A549 (cell line): ENCODE measurements at regions not wholly inside any gene's neighbourhood (a gene's known extent, or its start where the extent isn't known, plus 50 kb on each side); places are given as distances from the start of the nearest gene placed in this dataset.

Experiments used
- EP300 ChIP-seq, 2 experiments: fragments of >200 bp; sonication (Bioruptor Twin); formaldehyde crosslinking; IDR thresholded peaks; 2 replicates in 1 of 2; 3 replicates in 1 of 2; pipeline ENCODE4 v1.6.1; 2016 to 2017
- MAZ ChIP-seq: fragments of 150-350 bp; IDR thresholded peaks from 2 replicates; pipeline ENCODE4 v1.6.1; 2014; ENCODE audit warnings: antibody characterized with exemption, low read depth, low read length, borderline replicate concordance
- MYC ChIP-seq: IDR thresholded peaks from 2 replicates; pipeline ENCODE4 v1.6.1; 2012; ENCODE audit warnings: mild to moderate bottlenecking, inconsistent platforms, low read length, improper control_type of control experiment, borderline replicate concordance
- NPAS2 ChIP-seq: fragments of 250-450 bp; sonication (Bioruptor Pico); IDR thresholded peaks from 2 replicates; pipeline ENCODE4 v1.8.0; 2022; ENCODE audit warnings: mild to moderate bottlenecking, moderate library complexity, borderline replicate concordance
- POLR2AphosphoS2 ChIP-seq: conservative IDR thresholded peaks from 2 replicates; pipeline ENCODE4 v1.6.1; 2012; ENCODE audit warnings: low read length, improper control_type of control experiment, inconsistent platforms
- SREBF2 ChIP-seq: fragments of 450-650 bp; IDR thresholded peaks from 2 replicates; pipeline ENCODE4 v1.6.1; 2014; ENCODE audit warnings: mild to moderate bottlenecking, moderate library complexity
- ZC3H11A ChIP-seq: fragments of 450-650 bp; IDR thresholded peaks from 2 replicates; pipeline ENCODE4 v1.6.1; 2014; ENCODE audit warnings: antibody characterized with exemption, mild to moderate bottlenecking
- TF ChIP-seq, protein P1 (sequence below): fragments of >200 bp; sonication (Bioruptor Twin); formaldehyde crosslinking; IDR thresholded peaks from 3 replicates; pipeline ENCODE4 v1.6.1; 2016
- TF ChIP-seq, protein P2 (sequence below): fragments of >200 bp; sonication (Bioruptor Twin); formaldehyde crosslinking; IDR thresholded peaks from 3 replicates; pipeline ENCODE4 v1.5.1; 2016
- TF ChIP-seq, protein P3 (sequence below): fragments of 450-650 bp; IDR thresholded peaks from 2 replicates; pipeline ENCODE4 v1.6.1; 2014; ENCODE audit warnings: antibody characterized with exemption

DNA sequence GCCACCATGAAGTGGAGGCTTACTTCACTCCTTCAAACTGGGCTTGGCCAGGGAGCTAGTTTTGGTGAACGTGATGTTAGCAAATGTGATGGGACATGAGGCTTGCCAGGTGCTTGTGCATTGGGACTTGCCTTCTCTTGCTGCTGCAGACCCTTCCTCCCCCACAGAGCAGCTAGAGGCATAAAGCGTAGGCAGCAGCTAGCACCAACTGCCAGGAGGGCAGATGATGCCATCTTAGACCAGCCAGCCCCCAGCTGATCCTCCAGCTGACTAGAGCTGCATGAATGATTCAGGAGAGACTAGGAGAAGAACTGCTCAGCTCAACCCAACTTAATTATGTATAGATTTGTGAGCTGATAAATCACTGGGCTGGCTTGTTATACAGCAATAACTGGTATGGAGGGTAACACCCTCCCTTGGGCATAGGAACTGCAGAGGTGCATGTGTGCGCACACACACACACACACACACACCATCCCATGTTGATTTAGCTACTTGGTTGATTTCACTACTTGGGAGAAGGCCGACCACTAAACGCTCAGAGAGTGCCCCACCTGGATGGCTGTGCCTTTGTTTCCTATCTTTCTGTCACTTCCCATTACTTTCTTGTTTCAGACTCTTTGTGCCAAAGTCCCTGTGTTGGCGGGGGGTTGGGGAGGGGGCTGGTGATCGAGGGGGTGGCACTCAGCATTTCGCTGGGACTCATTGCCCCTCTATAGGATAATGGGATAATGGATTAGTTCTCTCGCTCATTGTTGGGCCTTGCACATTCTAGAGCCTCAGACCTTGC is 202.8 kb downstream of the ADAMTS15 start:
- TF ChIP-seq, protein P1, sequence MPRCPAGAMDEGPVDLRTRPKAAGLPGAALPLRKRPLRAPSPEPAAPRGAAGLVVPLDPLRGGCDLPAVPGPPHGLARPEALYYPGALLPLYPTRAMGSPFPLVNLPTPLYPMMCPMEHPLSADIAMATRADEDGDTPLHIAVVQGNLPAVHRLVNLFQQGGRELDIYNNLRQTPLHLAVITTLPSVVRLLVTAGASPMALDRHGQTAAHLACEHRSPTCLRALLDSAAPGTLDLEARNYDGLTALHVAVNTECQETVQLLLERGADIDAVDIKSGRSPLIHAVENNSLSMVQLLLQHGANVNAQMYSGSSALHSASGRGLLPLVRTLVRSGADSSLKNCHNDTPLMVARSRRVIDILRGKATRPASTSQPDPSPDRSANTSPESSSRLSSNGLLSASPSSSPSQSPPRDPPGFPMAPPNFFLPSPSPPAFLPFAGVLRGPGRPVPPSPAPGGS: no peak
- TF ChIP-seq ZC3H11A: no peak
- TF ChIP-seq POLR2AphosphoS2: no peak
- no peak for TF ChIP-seq NPAS2 (CRISPR knock-in tag)
- no peak for TF ChIP-seq MAZ
- TF ChIP-seq, protein P2, sequence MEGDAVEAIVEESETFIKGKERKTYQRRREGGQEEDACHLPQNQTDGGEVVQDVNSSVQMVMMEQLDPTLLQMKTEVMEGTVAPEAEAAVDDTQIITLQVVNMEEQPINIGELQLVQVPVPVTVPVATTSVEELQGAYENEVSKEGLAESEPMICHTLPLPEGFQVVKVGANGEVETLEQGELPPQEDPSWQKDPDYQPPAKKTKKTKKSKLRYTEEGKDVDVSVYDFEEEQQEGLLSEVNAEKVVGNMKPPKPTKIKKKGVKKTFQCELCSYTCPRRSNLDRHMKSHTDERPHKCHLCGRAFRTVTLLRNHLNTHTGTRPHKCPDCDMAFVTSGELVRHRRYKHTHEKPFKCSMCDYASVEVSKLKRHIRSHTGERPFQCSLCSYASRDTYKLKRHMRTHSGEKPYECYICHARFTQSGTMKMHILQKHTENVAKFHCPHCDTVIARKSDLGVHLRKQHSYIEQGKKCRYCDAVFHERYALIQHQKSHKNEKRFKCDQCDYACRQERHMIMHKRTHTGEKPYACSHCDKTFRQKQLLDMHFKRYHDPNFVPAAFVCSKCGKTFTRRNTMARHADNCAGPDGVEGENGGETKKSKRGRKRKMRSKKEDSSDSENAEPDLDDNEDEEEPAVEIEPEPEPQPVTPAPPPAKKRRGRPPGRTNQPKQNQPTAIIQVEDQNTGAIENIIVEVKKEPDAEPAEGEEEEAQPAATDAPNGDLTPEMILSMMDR: no peak
- no peak for TF ChIP-seq EP300 (IDR thresholded peaks at IDR 0.05)
- TF ChIP-seq MYC: no peak
- TF ChIP-seq SREBF2: no peak
- TF ChIP-seq, protein P3, sequence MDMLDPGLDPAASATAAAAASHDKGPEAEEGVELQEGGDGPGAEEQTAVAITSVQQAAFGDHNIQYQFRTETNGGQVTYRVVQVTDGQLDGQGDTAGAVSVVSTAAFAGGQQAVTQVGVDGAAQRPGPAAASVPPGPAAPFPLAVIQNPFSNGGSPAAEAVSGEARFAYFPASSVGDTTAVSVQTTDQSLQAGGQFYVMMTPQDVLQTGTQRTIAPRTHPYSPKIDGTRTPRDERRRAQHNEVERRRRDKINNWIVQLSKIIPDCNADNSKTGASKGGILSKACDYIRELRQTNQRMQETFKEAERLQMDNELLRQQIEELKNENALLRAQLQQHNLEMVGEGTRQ: no peak
